Left cardiac atrium (tissue), 4 donors: ENCODE measurements at regions not wholly inside any gene's neighbourhood (a gene's known extent, or its start where the extent isn't known, plus 50 kb on each side); places are given as distances from the start of the nearest gene placed in this dataset.

Experiments
- ATAC-seq, 2 donors: fragments of 200-7000 bp; cut with Tn5 transposase; one replicate each; pipeline ENCODE4 v1.9.1; 2020; ENCODE audit warnings: mild to moderate bottlenecking in 2 of 2, moderate library complexity in 2 of 2
- DNase-seq: peaks from one replicate; pipeline ENCODE4 v3.0.0-alpha.2; 2020
- intact Hi-C, 2 donors: fragments of 100-400 bp; cut with DNase I; formaldehyde crosslinking; loops; one replicate each; pipeline versions ENCODE4 v1.14.1 to v1.15.1; 2022 to 2023
- donor health status: DM: no; HTN: yes; CAD: no.
- donor health status: DM: no; HTN: yes; CAD: no; lungs with severe emphysema.
- donor health status: DM: yes; HTN: yes; CAD: no.
- donor health status: Dilated cardiomyopathy.

GRCh38 chr5:57681942-57682341 is 199.3 kb upstream of the ACTBL2 start:
- DNase-seq (no peak), ATAC-seq (no peak)
- intact Hi-C loops: no loop called here

GRCh38 chr5:57680686-57681085 is 198.1 kb upstream of the ACTBL2 start:
- no peak for ATAC-seq
- DNase-seq: no peak
- intact Hi-C loops: no loop called here

- ATAC-seq (no peak), DNase-seq (no peak)
- intact Hi-C loops: no loop called here
Observed at GRCh38 chr5:57677235-57677634, 194.6 kb upstream of the ACTBL2 start.

GRCh38 chr5:57676222-57677098 is 193.8 kb upstream of the ACTBL2 start:
- no peak for ATAC-seq
- intact Hi-C loops: no loop called here
- DNase-seq: no peak

GRCh38 chr5:57675236-57675635 is 192.6 kb upstream of the ACTBL2 start:
- no peak for ATAC-seq
- intact Hi-C loops: no loop called here
- DNase-seq: no peak

GRCh38 chr5:57671371-57671770 is 188.8 kb upstream of the ACTBL2 start:
- DNase-seq: no peak
- ATAC-seq: no peak
- intact Hi-C loops: no loop called here

- intact Hi-C loops: loop anchor here in 1 of 2 donors (10.0 kb wide), 1 partner anchor 108 kb away; no protein-coding TSS in a partner anchor
- ATAC-seq (no peak), DNase-seq (no peak)
Observed at GRCh38 chr5:57666582-57666981, 184.0 kb upstream of the ACTBL2 start.

- DNase-seq (no peak), ATAC-seq (no peak)
- intact Hi-C loops: loop anchor here in 1 of 2 donors (10.0 kb wide), 1 partner anchor 109 kb away; no protein-coding TSS in a partner anchor
Observed at GRCh38 chr5:57665146-57665936, 182.7 kb upstream of the ACTBL2 start.

GRCh38 chr5:57664700-57665099 is 182.1 kb upstream of the ACTBL2 start:
- ATAC-seq (peak in 1 of 2 donors; percentile 38), DNase-seq (no peak)
- intact Hi-C loops: loop anchor here in 1 of 2 donors (5.0 to 10.0 kb wide), 2 partner anchors 33 to 110 kb away; no protein-coding TSS in a partner anchor

GRCh38 chr5:57663466-57663865 is 180.9 kb upstream of the ACTBL2 start:
- ATAC-seq (peak in 1 of 2 donors; percentile 41), DNase-seq (no peak)
- intact Hi-C loops: loop anchor here in 1 of 2 donors (5.0 to 10.0 kb wide), 2 partner anchors 34 to 111 kb away; no protein-coding TSS in a partner anchor

- ATAC-seq (peak; percentile 38 to 80), DNase-seq (no peak)
- intact Hi-C loops: loop anchor here in 1 of 2 donors (5.0 to 10.0 kb wide), 2 partner anchors 34 to 112 kb away; no protein-coding TSS in a partner anchor
Observed at GRCh38 chr5:57662991-57663390, 180.4 kb upstream of the ACTBL2 start.

- intact Hi-C loops: loop anchor here in 1 of 2 donors (5.0 to 10.0 kb wide), 2 partner anchors 37 to 115 kb away; no protein-coding TSS in a partner anchor
Observed at GRCh38 chr5:57659886-57660285, 177.3 kb upstream of the ACTBL2 start.

GRCh38 chr5:57658018-57658417 is 175.4 kb upstream of the ACTBL2 start:
- intact Hi-C loops: no loop called here
- DNase-seq (no peak), ATAC-seq (no peak)

More at GRCh38 chr5:57659886-57660285, 177.3 kb upstream of the ACTBL2 start:
- DNase-seq (no peak), ATAC-seq (no peak)

- DNase-seq: no peak
- ATAC-seq: no peak
- intact Hi-C loops: no loop called here
Observed at GRCh38 chr5:57655228-57655627, 172.6 kb upstream of the ACTBL2 start.

GRCh38 chr5:57653636-57654290 is 171.2 kb upstream of the ACTBL2 start:
- peak; percentile 79 to 83 for ATAC-seq
- intact Hi-C loops: no loop called here
- DNase-seq: no peak

GRCh38 chr5:57651127-57651526 is 168.5 kb upstream of the ACTBL2 start:
- ATAC-seq (no peak), DNase-seq (no peak)
- intact Hi-C loops: no loop called here

- DNase-seq: no peak
- intact Hi-C loops: no loop called here
- peak; percentile 62 to 73 for ATAC-seq
Observed at GRCh38 chr5:57650360-57651069, 167.9 kb upstream of the ACTBL2 start.

GRCh38 chr5:57642698-57643097 is 160.1 kb upstream of the ACTBL2 start:
- intact Hi-C loops: no loop called here
- ATAC-seq: no peak
- DNase-seq: no peak

GRCh38 chr5:57642066-57642465 is 159.5 kb upstream of the ACTBL2 start:
- ATAC-seq (no peak), DNase-seq (no peak)
- intact Hi-C loops: no loop called here
